RWPE2 (cell line): ENCODE measurements at regions not wholly inside any gene's neighbourhood (a gene's known extent, or its start where the extent isn't known, plus 50 kb on each side); places are given as distances from the start of the nearest gene placed in this dataset.

ENCODE experiments used
- ATAC-seq: fragments of 200-7000 bp; cut with Tn5 transposase; 3 replicates; pipeline ENCODE4 v1.9.1; 2021; ENCODE audit warnings: low read depth
- DNase-seq: peaks from one replicate; pipeline ENCODE4 v3.0.0-alpha.2; 2020; ENCODE audit warnings: low spot score
- H3K27ac ChIP-seq: fragments of 450-650 bp; 2 replicates; pipeline ENCODE4 v1.5.1; 2017; ENCODE audit warnings: mild to moderate bottlenecking; ENCODE audit not compliant: poor library complexity, severe bottlenecking
- H3K27me3 ChIP-seq: fragments of 250-450 bp; sonication (Bioruptor Pico); 2 replicates; pipeline ENCODE4 v1.5.1; 2021; ENCODE audit warnings: mild to moderate bottlenecking, moderate library complexity; ENCODE audit not compliant: insufficient read depth, poor library complexity, severe bottlenecking
- H3K36me3 ChIP-seq: fragments of 250-450 bp; sonication (Bioruptor Pico); 2 replicates; pipeline ENCODE4 v1.5.1; 2020; ENCODE audit warnings: low read depth, mild to moderate bottlenecking, moderate library complexity
- H3K4me1 ChIP-seq: fragments of 250-450 bp; sonication (Bioruptor Pico); 2 replicates; pipeline ENCODE4 v1.5.1; 2021; ENCODE audit warnings: mild to moderate bottlenecking, moderate library complexity; ENCODE audit not compliant: insufficient read depth, poor library complexity, severe bottlenecking
- H3K4me3 ChIP-seq: fragments of 250-450 bp; sonication (Bioruptor Pico); 2 replicates; pipeline ENCODE4 v1.5.1; 2021; ENCODE audit warnings: mild to moderate bottlenecking, moderate library complexity; ENCODE audit not compliant: severe bottlenecking
- H3K9me3 ChIP-seq: fragments of 250-450 bp; sonication (Bioruptor Pico); 2 replicates; pipeline ENCODE4 v1.5.1; 2021; ENCODE audit warnings: mild to moderate bottlenecking, moderate library complexity; ENCODE audit not compliant: severe bottlenecking
- CTCF ChIP-seq: fragments of 450-650 bp; IDR thresholded peaks from one replicate; pipeline ENCODE4 v1.5.1; 2017; ENCODE audit warnings: mild to moderate bottlenecking, moderate library complexity; ENCODE audit not compliant: poor library complexity, severe bottlenecking

- peaks cover 3% of the 10 kb centered on the region for H3K27me3 ChIP-seq
- TF ChIP-seq CTCF: no peak
- ATAC-seq: no peak
- DNase-seq: no peak
- H3K36me3 ChIP-seq: no peaks in the 10 kb centered on the region
- H3K9me3 ChIP-seq: no peaks in the 10 kb centered on the region
- no peak overlapping the region for H3K4me3 ChIP-seq
- no peak overlapping the region for H3K27ac ChIP-seq
- H3K4me1 ChIP-seq: no peaks in the 10 kb centered on the region
Observed at GRCh38 chr17:55887531-55887930, 136.7 kb downstream of the PCTP start.

- Histone ChIP-seq H3K4me3 (no peak overlapping the region), H3K27me3 (peaks cover 3% of the 10 kb centered on the region), H3K36me3 (no peaks in the 10 kb centered on the region), H3K9me3 (no peaks in the 10 kb centered on the region), H3K27ac (no peak overlapping the region), H3K4me1 (no peaks in the 10 kb centered on the region)
- no peak for TF ChIP-seq CTCF
- DNase-seq: no peak
- ATAC-seq: no peak
Observed at GRCh38 chr17:55889271-55889670, 138.4 kb downstream of the PCTP start.

DNA sequence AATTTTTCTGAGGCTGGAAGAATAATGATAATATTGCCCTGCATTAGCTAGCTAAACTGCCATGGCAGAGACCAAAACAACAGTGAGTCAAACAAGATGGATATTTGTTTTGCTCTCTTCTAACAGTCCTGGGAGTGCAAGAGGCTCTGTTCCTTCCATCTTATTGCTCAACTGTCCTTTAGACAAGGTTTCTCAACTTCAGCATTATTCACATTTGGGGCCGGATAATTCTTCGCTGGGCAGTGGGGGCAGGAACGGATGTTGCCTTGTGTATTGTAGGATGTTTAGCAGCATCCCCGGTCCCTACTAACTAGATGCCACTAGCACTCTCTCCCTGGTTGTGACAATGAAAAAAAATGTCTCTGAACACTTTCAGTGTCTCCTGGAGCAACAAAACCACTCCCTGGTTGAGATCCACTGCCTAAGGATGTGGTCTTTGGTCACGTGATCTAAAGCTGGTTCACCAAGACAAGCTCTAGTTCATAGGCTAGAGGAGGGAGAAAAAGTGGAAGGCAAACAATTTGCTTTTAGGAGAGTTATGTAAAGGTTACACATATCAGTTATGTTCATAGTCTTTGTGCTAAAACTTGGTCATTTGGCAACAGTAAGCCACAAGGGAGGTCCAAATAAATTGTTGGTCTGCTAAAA is 144.4 kb downstream of the PCTP start:
- Histone ChIP-seq H3K27ac (no peak overlapping the region), H3K27me3 (peaks cover 3% of the 10 kb centered on the region), H3K4me1 (no peaks in the 10 kb centered on the region), H3K4me3 (no peak overlapping the region), H3K36me3 (no peaks in the 10 kb centered on the region), H3K9me3 (no peaks in the 10 kb centered on the region)
- ATAC-seq (no peak), DNase-seq (no peak)
- TF ChIP-seq CTCF: no peak

GRCh38 chr17:55897301-55897700 is 146.4 kb downstream of the PCTP start:
- DNase-seq (no peak), ATAC-seq (no peak)
- Histone ChIP-seq H3K9me3 (no peaks in the 10 kb centered on the region), H3K36me3 (no peaks in the 10 kb centered on the region), H3K27ac (no peak overlapping the region), H3K27me3 (peaks cover under 1% of the 10 kb centered on the region), H3K4me3 (no peak overlapping the region), H3K4me1 (no peaks in the 10 kb centered on the region)
- TF ChIP-seq CTCF: no peak

DNA sequence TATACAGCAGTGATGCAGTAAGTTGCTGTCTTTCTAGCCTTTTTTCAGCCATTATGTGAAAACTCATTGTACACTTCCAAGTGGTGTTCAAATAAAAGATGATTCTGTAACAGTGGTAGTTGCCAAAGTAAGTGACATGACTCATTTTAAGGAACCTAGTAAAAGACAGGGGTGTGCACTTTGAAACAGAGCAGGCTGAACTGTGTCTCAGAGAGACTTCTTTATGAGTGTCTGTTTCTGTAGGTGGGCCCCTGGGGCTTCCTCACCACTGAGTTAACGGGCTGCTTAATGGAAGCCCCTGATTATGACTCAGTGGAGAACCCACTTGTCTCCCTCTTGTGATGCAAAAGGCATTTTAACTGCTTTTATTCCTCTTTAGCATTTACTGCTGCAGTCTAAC is 147.3 kb downstream of the PCTP start:
- H3K36me3 ChIP-seq: no peaks in the 10 kb centered on the region
- H3K9me3 ChIP-seq: no peaks in the 10 kb centered on the region
- ATAC-seq: no peak
- TF ChIP-seq CTCF: no peak
- H3K27me3 ChIP-seq: no peaks in the 10 kb centered on the region
- no peak overlapping the region for H3K4me3 ChIP-seq
- H3K4me1 ChIP-seq: no peaks in the 10 kb centered on the region
- no peak overlapping the region for H3K27ac ChIP-seq
- DNase-seq: no peak
